ENCODE measurements at regions not wholly inside any gene's neighbourhood (a gene's known extent, or its start where the extent isn't known, plus 50 kb on each side); places are given as distances from the start of the nearest gene placed in this dataset.
A peak's percentile ranks its signal among the peaks of the same experiment; 100 is the strongest.

DNA sequence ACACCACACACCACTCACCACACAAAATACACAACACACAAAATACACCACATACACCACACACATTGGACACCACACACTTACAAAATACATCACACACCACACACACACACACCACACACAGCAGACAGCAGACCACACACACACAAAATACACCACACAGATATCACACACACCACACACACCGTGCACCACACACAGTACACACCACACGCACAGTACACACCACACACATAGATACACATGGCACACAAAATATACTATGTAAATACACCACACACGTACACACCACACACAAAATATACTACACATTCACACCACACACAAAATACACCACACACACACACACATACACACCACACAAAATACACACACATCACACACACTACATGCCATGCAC, 1243.5 kb downstream of the BRD1 start:
- no peak for DNase-seq (ENCODE audit: low read depth)

GRCh38 chr22:48581796-48582469, 1245.7 kb downstream of the BRD1 start:
- peak; percentile 22 for DNase-seq (ENCODE audit: low read depth)

GRCh38 chr22:48581205-48581766, 1246.4 kb downstream of the BRD1 start:
- DNase-seq (ENCODE audit: low read depth), result no peak

GRCh38 chr22:48580481-48580970, 1247.1 kb downstream of the BRD1 start:
- DNase-seq (ENCODE audit: low read depth), result no peak

GRCh38 chr22:48579928-48580309, 1247.8 kb downstream of the BRD1 start:
- DNase-seq (ENCODE audit: low read depth), result no peak

DNA sequence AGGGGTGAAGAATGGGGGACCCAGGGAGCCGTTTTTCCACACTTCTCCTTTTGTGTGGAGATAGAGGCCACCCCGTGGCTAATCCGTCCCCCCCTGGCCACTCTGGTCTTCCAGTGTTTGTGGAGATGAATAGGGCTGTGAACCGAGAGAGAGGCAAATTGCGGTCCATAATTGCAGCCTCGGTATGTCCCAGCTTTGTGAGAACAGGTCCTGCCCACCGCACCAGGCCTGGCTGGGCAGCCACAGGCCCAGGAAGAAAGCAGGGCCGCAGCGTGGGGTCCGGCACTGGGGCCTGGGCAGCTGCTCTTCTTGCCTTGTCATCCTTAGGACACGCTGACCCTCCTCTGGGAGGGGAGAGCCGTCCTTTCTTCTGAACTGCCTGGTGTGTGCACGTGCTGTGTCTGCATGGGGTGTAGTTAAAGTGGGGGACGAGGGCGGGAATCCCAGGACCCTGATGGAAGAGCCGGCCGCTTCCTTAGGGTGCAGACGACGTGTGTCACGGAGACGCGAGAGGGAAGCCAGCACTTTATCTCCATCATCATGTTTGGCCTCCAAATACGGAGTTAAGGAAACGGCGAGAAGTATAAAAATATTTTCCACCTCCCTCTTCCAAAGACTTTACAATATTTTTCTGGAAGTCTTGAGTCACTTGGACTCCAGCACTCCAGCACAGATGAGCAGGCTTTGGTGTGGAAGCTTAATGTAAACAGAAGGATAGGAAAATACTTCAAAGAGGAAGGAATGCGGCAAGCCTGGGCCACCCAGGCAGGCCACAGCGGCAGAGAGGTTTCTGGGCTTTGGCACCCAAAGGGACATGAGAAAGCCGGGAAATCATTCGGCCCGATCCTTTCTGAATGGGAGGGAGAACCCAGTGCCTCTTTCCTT, 1248.4 kb downstream of the BRD1 start:
- no peak for DNase-seq (ENCODE audit: low read depth)

DNA sequence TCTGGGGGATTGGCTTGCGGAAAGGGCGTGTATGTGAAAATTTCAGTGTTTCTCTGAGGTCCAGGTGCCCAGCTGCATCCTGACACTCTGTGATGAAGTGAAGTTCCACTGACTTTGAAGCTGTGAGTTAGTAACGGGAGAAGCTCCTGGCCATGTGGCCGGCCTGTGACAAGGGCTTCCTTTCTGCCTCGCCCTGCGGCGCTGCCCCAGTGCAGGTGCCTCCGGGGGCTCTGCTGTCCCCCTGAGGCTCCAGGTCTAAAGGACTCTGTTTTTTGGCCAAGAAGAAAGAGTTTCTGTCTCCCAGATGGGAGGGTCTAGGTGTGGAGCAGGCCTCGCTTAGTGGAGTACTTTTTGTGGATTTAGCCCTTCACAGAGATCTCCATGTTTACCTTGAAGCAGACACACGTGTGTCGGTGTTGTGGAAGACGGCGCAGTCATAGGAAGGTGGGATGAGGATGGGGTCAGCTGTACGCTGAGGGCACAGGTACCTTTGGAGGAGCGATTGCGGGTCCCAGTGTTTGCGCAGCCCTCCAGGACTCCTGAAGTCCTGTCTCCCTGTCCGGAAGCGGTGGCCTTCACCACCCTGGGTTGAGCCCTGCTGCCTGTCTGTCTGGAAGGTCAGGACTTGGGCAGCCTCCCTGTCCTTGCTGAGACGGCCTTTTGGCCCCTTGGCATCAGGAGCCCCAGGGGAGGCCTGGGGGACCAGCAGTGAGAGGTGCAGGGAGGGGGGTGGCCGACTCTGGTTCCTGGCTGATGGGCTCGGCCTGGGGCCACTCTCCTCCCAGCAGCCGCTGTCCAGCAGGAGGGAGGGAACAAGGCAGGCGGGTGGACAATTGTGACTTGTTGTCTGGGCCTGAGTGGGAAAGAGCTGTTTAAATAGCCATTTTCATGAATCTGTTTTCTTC, 1249.3 kb downstream of the BRD1 start:
- no peak for DNase-seq (ENCODE audit: low read depth)

DNA sequence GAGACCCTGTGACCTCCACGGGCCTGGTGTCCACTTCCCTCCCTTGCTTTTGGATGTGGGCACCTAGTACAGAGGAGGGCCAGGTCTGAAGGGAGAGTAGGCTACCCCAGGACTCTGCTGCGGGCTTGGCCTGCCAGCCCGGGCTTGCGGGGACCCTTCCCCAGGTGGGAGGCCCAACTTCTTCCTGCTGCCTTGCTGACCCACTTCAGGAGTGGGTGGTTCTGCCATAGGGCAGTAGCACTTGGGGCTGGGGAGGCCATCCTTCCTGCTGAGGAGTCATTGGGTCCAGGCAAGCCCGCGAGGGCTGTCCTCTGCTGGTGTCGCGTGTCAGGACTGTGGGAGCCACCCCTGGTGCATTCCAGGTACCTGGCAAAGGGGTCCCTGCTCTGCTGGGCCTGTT, 1250.0 kb downstream of the BRD1 start:
- no peak for DNase-seq (ENCODE audit: low read depth)

DNA sequence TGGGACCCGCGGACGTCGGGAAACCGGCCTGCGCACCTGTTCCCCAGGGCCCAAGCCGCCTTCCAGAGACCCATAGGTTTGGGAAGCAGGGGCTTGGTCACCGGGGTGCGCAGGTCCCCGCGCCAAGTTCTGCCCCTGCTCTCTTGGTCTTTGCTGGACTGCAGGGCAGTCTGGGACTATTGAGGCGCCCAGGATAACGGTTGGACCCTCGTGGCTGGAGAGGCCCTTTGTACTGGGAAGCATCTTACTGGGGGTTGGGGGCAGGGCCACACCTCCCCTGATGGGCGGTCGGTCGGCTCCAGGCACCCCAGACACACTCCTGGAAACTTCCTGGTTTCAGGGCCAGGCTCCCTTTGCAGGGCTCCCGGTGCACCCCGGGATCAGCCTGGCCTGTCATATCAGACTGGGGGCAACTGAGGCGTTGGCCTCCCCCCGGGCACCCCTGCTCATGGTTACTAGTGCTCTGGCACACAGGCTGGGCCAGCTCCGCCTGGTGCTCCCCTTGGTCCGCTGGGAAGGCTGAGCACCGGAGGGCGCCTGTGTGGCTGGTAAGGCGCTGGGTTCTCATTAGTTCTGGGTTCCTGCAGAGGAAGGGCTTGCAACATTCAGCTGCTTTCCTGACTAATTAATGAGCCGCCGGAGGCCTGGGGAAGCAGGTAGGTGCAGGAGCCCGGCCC, 1250.5 kb downstream of the BRD1 start:
- DNase-seq (ENCODE audit: low read depth), result no peak

DNA sequence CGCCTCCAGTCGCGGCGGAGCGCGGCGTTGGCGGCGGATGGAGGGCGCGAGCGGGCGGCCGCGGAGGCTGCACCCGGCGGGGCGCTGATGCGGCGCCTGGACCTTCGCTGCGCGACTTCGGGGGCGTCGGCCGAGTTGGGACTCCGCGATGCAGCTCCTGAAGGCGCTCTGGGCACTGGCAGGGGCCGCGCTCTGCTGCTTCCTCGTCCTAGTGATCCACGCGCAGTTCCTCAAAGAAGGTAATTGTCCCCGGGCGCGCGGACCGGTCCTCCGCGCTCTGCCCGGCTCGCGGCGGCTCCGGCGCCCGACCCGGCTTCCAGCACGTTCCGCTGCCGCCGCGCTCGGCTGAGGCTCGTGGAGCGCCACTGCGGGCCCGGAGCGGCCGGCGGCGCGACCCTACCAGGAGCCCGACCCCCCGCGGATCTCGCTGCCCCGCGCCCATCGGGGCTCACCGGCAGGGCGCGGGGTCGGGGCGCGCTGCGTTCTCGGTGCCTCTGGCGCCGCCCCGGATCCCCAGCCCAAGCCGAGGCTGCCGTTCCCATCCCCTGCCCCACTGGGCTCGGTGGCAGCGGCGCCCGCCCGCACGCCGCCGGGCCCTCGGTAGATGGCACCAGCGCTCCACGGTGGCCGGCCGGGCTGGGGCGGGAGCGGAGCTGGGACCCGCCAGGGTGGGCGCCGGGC, 1251.2 kb downstream of the BRD1 start:
- DNase-seq (ENCODE audit: low read depth), result no peak

GRCh38 chr22:48575618-48576332, 1251.9 kb downstream of the BRD1 start:
- no peak for DNase-seq (ENCODE audit: low read depth)

DNA sequence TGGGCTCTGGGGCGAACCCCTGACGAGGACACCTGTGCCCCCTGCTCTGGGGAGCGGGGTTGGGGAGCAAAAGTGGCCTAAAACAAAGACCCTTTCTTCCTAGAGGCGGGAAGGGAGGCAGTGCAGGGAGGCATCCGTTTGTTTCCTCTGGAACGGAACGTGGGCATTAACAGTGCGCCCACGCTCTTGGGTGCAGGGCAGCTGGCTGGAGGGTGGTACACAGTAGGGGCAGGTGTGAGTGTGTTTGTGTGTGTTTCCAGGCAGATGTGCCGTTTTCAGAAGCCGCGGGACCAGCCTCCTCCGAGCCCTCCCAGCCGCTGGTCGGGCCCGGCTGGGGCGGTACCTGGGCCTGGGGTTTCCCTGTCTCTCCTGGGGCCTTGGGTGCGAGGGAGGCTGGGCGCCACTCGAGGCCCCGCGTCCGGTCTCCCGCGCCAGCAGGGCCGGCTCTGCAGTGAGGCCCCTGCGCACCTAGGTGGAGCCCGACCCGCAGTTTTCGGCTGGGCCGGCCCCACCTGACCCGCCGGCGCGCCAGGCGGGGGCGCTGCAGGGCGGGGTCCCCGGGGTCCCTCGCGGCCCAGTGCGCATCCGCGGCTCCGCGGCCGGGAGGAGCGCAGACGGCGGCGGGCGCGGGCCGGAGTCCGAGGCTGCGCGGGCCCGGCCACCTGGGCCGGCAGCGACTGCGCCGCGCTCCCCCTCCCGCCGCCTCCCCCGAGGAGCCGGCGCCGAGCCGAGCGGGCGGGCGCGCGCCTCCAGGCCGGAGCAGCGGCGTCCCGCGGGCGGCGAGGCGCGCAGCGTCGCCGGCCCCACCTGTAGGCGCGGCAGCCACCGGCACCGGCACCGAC, 1252.7 kb downstream of the BRD1 start:
- DNase-seq (ENCODE audit: low read depth), result no peak

DNA sequence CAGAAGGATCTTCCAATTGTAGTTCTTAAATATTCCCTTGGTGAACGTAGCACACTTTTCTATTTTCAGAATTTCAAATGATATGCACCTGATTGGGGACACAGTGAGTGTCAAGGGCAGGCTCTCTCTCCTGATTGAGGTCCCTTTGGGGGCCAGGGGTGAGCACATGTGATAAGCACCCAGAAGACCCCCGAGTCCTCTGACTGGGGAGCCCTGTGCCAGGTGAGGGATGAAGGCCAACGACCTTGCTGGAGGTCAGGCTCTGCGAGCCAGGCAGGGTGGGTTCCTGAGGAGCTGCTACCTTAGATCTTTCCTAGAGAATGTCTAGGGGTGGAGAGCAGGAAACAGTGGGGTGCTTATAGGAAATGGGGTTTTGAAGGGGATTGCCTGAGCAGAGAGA, 1253.9 kb downstream of the BRD1 start:
- DNase-seq (ENCODE audit: low read depth), result no peak

DNA sequence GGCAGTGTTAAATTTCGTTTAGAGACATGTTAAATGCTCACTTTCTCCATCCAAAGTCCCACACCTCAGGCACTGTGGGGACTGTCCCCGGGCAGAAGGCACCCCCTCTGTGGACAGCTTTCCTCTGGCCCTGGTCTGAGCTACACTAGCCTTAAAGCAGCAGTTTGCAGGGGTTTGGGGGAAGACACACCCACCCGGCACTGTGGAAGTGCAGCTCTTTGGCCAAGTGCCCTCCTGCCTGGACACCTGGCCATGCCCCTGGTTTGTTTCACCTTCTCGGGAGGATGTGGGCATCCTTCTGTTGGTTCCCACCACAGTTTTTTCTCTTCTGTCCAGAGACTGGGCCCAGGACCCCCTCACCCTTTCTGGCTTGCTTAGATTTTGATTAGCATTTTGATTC, 1254.7 kb downstream of the BRD1 start:
- no peak for DNase-seq (ENCODE audit: low read depth)

- DNase-seq (ENCODE audit: low read depth), result no peak
Observed at GRCh38 chr22:48570912-48571311, 1256.8 kb downstream of the BRD1 start.

DNA sequence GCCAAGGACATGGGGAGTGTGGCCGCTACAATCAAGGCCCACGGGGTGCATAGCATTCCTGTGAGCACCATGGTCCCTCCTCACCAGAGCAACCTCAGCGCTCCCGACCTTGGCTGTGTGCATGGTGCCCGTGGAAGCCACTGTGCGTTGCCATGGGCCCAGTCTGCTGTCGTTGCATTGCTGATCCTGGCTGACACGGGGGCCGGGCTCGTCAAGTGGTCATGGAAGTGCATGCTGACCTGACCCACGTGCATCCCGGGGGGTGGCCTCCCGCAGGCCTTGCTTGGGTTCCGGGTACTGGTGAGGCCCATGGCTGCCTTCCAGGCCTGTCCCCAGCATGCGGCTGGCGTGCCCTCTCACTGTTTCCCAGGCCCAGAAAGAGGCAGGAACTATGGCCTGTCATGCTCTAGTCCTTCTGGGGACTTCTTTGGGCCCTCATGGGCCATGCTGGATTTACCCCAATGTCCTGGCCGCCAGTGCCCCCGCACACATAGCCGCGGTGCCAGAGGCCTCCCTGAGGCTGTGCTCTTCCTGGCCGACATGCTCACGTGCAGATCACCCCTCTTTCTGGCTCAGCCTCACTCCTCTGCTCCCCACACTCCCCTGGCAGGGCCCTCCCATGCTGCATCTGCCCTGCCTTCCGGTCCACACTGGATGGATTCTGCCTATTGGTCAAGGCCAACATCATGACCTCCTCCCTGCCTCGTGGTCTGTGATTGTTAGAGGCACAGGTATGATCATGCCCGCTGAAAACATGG, 1258.0 kb downstream of the BRD1 start:
- DNase-seq (ENCODE audit: low read depth), result no peak

DNA sequence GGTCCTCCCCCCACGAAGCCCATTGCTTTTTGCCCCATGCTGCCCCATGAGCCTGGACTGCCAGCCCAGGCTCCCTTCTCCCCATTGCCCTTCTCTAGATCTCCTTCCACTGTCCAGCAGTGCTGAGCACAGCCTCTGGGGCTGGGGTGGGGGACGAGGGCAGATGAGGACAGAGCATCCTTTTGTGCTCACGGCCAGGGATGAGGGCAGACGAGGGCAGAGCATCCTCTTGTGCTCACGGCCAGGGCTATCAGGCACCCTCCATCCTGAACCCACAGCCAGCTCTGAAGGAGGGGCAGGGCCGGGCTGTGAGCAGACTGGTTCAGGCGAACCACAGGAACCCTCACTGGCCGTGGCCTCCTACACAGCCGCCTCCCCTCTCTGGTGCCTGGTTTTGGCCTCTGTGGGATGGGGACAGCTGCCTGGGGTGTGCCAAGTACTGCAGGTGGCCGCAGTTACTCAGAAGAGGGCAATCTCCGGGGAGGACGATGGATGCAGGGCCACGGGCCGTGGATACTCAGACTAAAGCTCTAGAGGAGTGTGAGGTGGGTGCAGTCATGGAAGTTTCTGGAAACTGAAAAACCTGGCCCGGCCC, 1258.8 kb downstream of the BRD1 start:
- DNase-seq (ENCODE audit: low read depth), result no peak
